HG03469 (cell line): ENCODE measurements at regions not wholly inside any gene's neighbourhood (a gene's known extent, or its start where the extent isn't known, plus 50 kb on each side); places are given as distances from the start of the nearest gene placed in this dataset.
"Not testable (repeated sequence)": the region's sequence is repeated elsewhere in the genome, so short reads cannot be mapped to it uniquely, and the experiment has no call there.

Experiments
- ATAC-seq: cut with Tn5 transposase; IDR thresholded peaks from one replicate; pipeline ENCODE4 v1.9.1; 2021; ENCODE audit warnings: mild to moderate bottlenecking, moderate library complexity, moderate number of reproducible peaks; ENCODE audit not compliant: unreplicated experiment

- no peak for ATAC-seq
Observed at GRCh38 chr1:224061436-224061835, 52.5 kb upstream of the FBXO28 start.

GRCh38 chr1:224059897-224060427 lies 53.9 kb upstream of the FBXO28 start:
- ATAC-seq: no peak

- ATAC-seq: no peak
Observed at GRCh38 chr1:224058303-224058702, 55.6 kb upstream of the FBXO28 start.

- ATAC-seq: no peak
Observed at GRCh38 chr1:224057461-224058199, 56.3 kb upstream of the FBXO28 start.

GRCh38 chr1:224054611-224055010 lies 59.3 kb upstream of the FBXO28 start:
- ATAC-seq: no peak

- ATAC-seq: no peak
Observed at GRCh38 chr1:224054012-224054411, 59.9 kb upstream of the FBXO28 start.

- ATAC-seq: no peak
Observed at GRCh38 chr1:224053456-224053855, 60.5 kb upstream of the FBXO28 start.

- no peak for ATAC-seq
Observed at GRCh38 chr1:224052772-224053171, 61.1 kb upstream of the FBXO28 start.

- ATAC-seq: not testable (repeated sequence)
Observed at GRCh38 chr1:224051782-224052181, 62.1 kb upstream of the FBXO28 start.

GRCh38 chr1:224051086-224051406 lies 62.9 kb upstream of the FBXO28 start:
- ATAC-seq: no peak

GRCh38 chr1:224047538-224047937 lies 66.4 kb upstream of the FBXO28 start:
- ATAC-seq: no peak

GRCh38 chr1:224045556-224045955 lies 68.4 kb upstream of the FBXO28 start:
- ATAC-seq: no peak

- no peak for ATAC-seq
Observed at GRCh38 chr1:224044420-224044819, 69.5 kb upstream of the FBXO28 start.

GRCh38 chr1:224042557-224043118 lies 71.3 kb upstream of the FBXO28 start:
- no peak for ATAC-seq

- no peak for ATAC-seq
Observed at GRCh38 chr1:224041032-224041431, 72.9 kb upstream of the FBXO28 start.

GRCh38 chr1:224040423-224040822 lies 73.5 kb upstream of the FBXO28 start:
- not testable (repeated sequence) for ATAC-seq

- not testable (repeated sequence) for ATAC-seq
Observed at GRCh38 chr1:224040006-224040405, 73.9 kb upstream of the FBXO28 start.

GRCh38 chr1:224038832-224039231 lies 75.1 kb upstream of the FBXO28 start:
- not testable (repeated sequence) for ATAC-seq

- ATAC-seq: not testable (repeated sequence)
Observed at GRCh38 chr1:224037362-224037761, 76.5 kb upstream of the FBXO28 start.

GRCh38 chr1:224032608-224033276 lies 81.2 kb upstream of the FBXO28 start:
- ATAC-seq: not testable (repeated sequence)

- not testable (repeated sequence) for ATAC-seq
Observed at GRCh38 chr1:224031986-224032385, 81.9 kb upstream of the FBXO28 start.

- not testable (repeated sequence) for ATAC-seq
Observed at GRCh38 chr1:224030257-224030656, 83.7 kb upstream of the FBXO28 start.
